PC-9 (cell line): ENCODE measurements at regions not wholly inside any gene's neighbourhood (a gene's known extent, or its start where the extent isn't known, plus 50 kb on each side); places are given as distances from the start of the nearest gene placed in this dataset.

Experiments used
- EZH2 ChIP-seq: fragments of 200-600 bp; sonication (generic); IDR thresholded peaks from 2 replicates; pipeline ENCODE4 v1.8.0; 2017; ENCODE audit warnings: antibody characterized with exemption, low read depth
- TF ChIP-seq, protein P1 (sequence below): fragments of 200-600 bp; sonication (generic); conservative IDR thresholded peaks from 2 replicates; pipeline ENCODE4 v1.6.1; 2017; ENCODE audit warnings: mixed run types, antibody characterized with exemption, mild to moderate bottlenecking, moderate library complexity

DNA sequence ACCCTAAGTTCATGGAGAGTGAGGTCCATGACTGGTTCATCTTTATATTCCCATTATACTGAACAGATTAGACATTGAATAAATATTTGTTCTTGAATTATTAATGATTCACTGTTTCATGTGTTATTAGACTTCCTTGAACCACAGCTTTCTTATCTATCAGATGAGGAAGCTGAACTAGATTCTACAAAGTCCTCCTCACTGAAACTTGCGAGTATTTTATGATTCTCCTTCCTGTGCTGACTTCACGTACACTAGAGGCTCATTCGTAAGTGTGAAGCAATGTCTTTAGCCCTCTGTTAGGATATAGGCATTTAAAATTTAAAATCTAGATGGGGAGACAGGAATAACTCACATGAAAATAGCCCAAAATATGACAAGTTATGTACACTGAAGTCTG, 95.6 kb upstream of the IRF2BP2 start:
- TF ChIP-seq, protein P1, sequence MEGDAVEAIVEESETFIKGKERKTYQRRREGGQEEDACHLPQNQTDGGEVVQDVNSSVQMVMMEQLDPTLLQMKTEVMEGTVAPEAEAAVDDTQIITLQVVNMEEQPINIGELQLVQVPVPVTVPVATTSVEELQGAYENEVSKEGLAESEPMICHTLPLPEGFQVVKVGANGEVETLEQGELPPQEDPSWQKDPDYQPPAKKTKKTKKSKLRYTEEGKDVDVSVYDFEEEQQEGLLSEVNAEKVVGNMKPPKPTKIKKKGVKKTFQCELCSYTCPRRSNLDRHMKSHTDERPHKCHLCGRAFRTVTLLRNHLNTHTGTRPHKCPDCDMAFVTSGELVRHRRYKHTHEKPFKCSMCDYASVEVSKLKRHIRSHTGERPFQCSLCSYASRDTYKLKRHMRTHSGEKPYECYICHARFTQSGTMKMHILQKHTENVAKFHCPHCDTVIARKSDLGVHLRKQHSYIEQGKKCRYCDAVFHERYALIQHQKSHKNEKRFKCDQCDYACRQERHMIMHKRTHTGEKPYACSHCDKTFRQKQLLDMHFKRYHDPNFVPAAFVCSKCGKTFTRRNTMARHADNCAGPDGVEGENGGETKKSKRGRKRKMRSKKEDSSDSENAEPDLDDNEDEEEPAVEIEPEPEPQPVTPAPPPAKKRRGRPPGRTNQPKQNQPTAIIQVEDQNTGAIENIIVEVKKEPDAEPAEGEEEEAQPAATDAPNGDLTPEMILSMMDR = no peak
- TF ChIP-seq EZH2 = no peak
